Esophagus (tissue), 2 donors: ENCODE measurements at regions not wholly inside any gene's neighbourhood (a gene's known extent, or its start where the extent isn't known, plus 50 kb on each side); places are given as distances from the start of the nearest gene placed in this dataset.

Experiments used
- H3K27ac ChIP-seq, 2 donors: one replicate each; pipeline ENCODE4 v1.5.1; 2013; ENCODE audit warnings: low read depth in 2 of 2, mild to moderate bottlenecking in 2 of 2, inconsistent platforms in 1 of 2, low read length in 1 of 2, moderate library complexity in 1 of 2
- H3K27me3 ChIP-seq, 2 donors: one replicate each; pipeline ENCODE4 v1.6.1; 2013; ENCODE audit warnings: low read length in 2 of 2, control low read depth in 1 of 2, mild to moderate bottlenecking in 1 of 2; ENCODE audit not compliant: insufficient read depth in 2 of 2, control insufficient read depth in 1 of 2
- H3K36me3 ChIP-seq, 2 donors: one replicate each; pipeline ENCODE4 v1.6.1; 2013; ENCODE audit warnings: low read length in 1 of 2; ENCODE audit not compliant: control insufficient read depth in 2 of 2, insufficient read depth in 2 of 2
- H3K4me1 ChIP-seq, 2 donors: one replicate each; pipeline ENCODE4 v1.6.1; 2013; ENCODE audit warnings: low read length in 1 of 2; ENCODE audit not compliant: control insufficient read depth in 2 of 2, insufficient read depth in 2 of 2
- H3K4me3 ChIP-seq, 2 donors: one replicate each; pipeline ENCODE4 v1.5.1; 2013; ENCODE audit warnings: low read length in 2 of 2, mild to moderate bottlenecking in 2 of 2, low read depth in 1 of 2, moderate library complexity in 1 of 2
- H3K9me3 ChIP-seq, 2 donors: one replicate each; pipeline ENCODE4 v1.6.1; 2013; ENCODE audit warnings: mild to moderate bottlenecking in 2 of 2, low read depth in 1 of 2, low read length in 1 of 2, moderate library complexity in 1 of 2; ENCODE audit not compliant: control insufficient read depth in 2 of 2, insufficient read depth in 1 of 2
- WGBS, 2 donors: extraction: QIAGEN DNeasy Blood & Tissue Kit; methylation state at CpG; one replicate each; pipeline ENCODE4 v1.1.7; 2013; 5-methylcytosine and 5-hydroxymethylcytosine counted together
- donor health status: healthy with polysubstance abuse.
- donor health status: Bipolar disorder and iron deficiency.

- H3K36me3 ChIP-seq = no peaks in the 10 kb centered on the region
- no peaks in the 10 kb centered on the region for H3K27me3 ChIP-seq
- H3K27ac ChIP-seq = no peak overlapping the region
- WGBS, 2 donors = 65 to 67% methylated on average over 4 of the region's 4 CpGs
- H3K4me3 ChIP-seq = no peak overlapping the region
- H3K9me3 ChIP-seq = no peaks in the 10 kb centered on the region
- H3K4me1 ChIP-seq = no peaks in the 10 kb centered on the region
Measured at GRCh38 chr13:106415442-106415841, 120.0 kb downstream of the EFNB2 start.

- WGBS, 2 donors = 62 to 63% methylated on average over 8 of the region's 8 CpGs
- Histone ChIP-seq H3K27ac (no peak overlapping the region), H3K9me3 (no peaks in the 10 kb centered on the region), H3K4me3 (no peak overlapping the region), H3K4me1 (no peaks in the 10 kb centered on the region), H3K27me3 (no peaks in the 10 kb centered on the region), H3K36me3 (no peaks in the 10 kb centered on the region)
Measured at GRCh38 chr13:106407338-106407737, 128.1 kb downstream of the EFNB2 start.

- Histone ChIP-seq H3K27ac (no peak overlapping the region), H3K27me3 (no peaks in the 10 kb centered on the region), H3K9me3 (no peaks in the 10 kb centered on the region), H3K4me3 (no peak overlapping the region), H3K36me3 (no peaks in the 10 kb centered on the region), H3K4me1 (no peaks in the 10 kb centered on the region)
- WGBS, 2 donors = 60 to 69% methylated on average over 6 of the region's 6 CpGs
Measured at GRCh38 chr13:106405731-106406130, 129.7 kb downstream of the EFNB2 start.

- 79 to 80% methylated on average over 4 of the region's 4 CpGs for WGBS, 2 donors
Measured at GRCh38 chr13:106403280-106403679, 132.2 kb downstream of the EFNB2 start.

GRCh38 chr13:106402866-106403265 lies 132.6 kb downstream of the EFNB2 start:
- 87 to 88% methylated on average over 5 of the region's 5 CpGs for WGBS, 2 donors
- H3K4me1 ChIP-seq = no peaks in the 10 kb centered on the region
- H3K36me3 ChIP-seq = no peaks in the 10 kb centered on the region
- H3K4me3 ChIP-seq = no peak overlapping the region
- no peak overlapping the region for H3K27ac ChIP-seq
- no peaks in the 10 kb centered on the region for H3K9me3 ChIP-seq
- no peaks in the 10 kb centered on the region for H3K27me3 ChIP-seq

More at GRCh38 chr13:106403280-106403679, 132.2 kb downstream of the EFNB2 start:
- no peak overlapping the region for H3K27ac ChIP-seq
- no peak overlapping the region for H3K4me3 ChIP-seq
- H3K9me3 ChIP-seq = no peaks in the 10 kb centered on the region
- H3K4me1 ChIP-seq = no peaks in the 10 kb centered on the region
- no peaks in the 10 kb centered on the region for H3K27me3 ChIP-seq
- no peaks in the 10 kb centered on the region for H3K36me3 ChIP-seq

GRCh38 chr13:106401081-106401480 lies 134.4 kb downstream of the EFNB2 start:
- no peak overlapping the region for H3K27ac ChIP-seq
- H3K4me3 ChIP-seq = no peak overlapping the region
- no peaks in the 10 kb centered on the region for H3K9me3 ChIP-seq
- no peaks in the 10 kb centered on the region for H3K27me3 ChIP-seq
- 49 to 54% methylated on average over 3 of the region's 3 CpGs for WGBS, 2 donors
- no peaks in the 10 kb centered on the region for H3K36me3 ChIP-seq
- no peaks in the 10 kb centered on the region for H3K4me1 ChIP-seq

- no peaks in the 10 kb centered on the region for H3K36me3 ChIP-seq
- H3K9me3 ChIP-seq = no peaks in the 10 kb centered on the region
- H3K27ac ChIP-seq = no peak overlapping the region
- no peaks in the 10 kb centered on the region for H3K27me3 ChIP-seq
- WGBS, 2 donors = 72 to 73% methylated on average over 1 of the region's 1 CpG
- no peaks in the 10 kb centered on the region for H3K4me1 ChIP-seq
- no peak overlapping the region for H3K4me3 ChIP-seq
Measured at GRCh38 chr13:106400289-106400688, 135.2 kb downstream of the EFNB2 start.

GRCh38 chr13:106398289-106398688 lies 137.2 kb downstream of the EFNB2 start:
- WGBS, 2 donors = 87 to 88% methylated on average over 1 of the region's 1 CpG
- no peaks in the 10 kb centered on the region for H3K36me3 ChIP-seq
- H3K27me3 ChIP-seq = no peaks in the 10 kb centered on the region
- H3K9me3 ChIP-seq = no peaks in the 10 kb centered on the region
- no peak overlapping the region for H3K4me3 ChIP-seq
- no peaks in the 10 kb centered on the region for H3K4me1 ChIP-seq
- no peak overlapping the region for H3K27ac ChIP-seq

GRCh38 chr13:106393776-106394175 lies 141.7 kb downstream of the EFNB2 start:
- H3K4me1 ChIP-seq = no peaks in the 10 kb centered on the region
- 38 to 59% methylated on average over 4 of the region's 4 CpGs for WGBS, 2 donors
- no peak overlapping the region for H3K4me3 ChIP-seq
- H3K36me3 ChIP-seq = no peaks in the 10 kb centered on the region
- no peaks in the 10 kb centered on the region for H3K27me3 ChIP-seq
- no peaks in the 10 kb centered on the region for H3K9me3 ChIP-seq
- no peak overlapping the region for H3K27ac ChIP-seq

- Histone ChIP-seq H3K9me3 (no peaks in the 10 kb centered on the region), H3K27ac (no peak overlapping the region), H3K4me1 (no peaks in the 10 kb centered on the region), H3K4me3 (no peak overlapping the region), H3K36me3 (no peaks in the 10 kb centered on the region), H3K27me3 (no peaks in the 10 kb centered on the region)
- WGBS, 2 donors = 96% methylated on average over 6 of the region's 6 CpGs
Measured at GRCh38 chr13:106391681-106392080, 143.8 kb downstream of the EFNB2 start.
